Astrocyte of the hippocampus (primary cell): ENCODE measurements at regions not wholly inside any gene's neighbourhood (a gene's known extent, or its start where the extent isn't known, plus 50 kb on each side); places are given as distances from the start of the nearest gene placed in this dataset.

Experiments
- DNase-seq: peaks from one replicate; pipeline ENCODE4 v3.0.0; 2011; ENCODE audit warnings: low read depth, low spot score

DNA sequence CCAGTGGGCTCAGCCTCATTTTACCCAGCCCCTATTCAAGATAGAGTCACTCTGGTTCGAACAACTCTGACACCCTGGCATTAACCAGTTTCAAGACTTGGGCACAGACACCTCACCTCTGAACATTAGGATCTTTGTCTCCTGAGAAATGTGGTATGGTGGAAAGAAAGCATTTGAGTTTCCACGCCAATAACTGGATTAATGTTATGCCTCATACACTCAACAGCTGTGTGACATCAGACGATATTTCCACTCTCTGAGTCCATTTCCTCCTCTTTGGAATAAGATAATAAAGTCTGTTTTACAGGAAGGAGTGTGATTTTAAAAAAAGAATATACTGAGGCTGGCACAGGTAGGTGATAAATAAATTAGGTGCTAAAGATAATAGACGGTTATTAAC, 121.3 kb upstream of the CHL1 start:
- peak; percentile 76 for DNase-seq

GRCh38 chr3:79542-79941, 117.0 kb upstream of the CHL1 start:
- DNase-seq = no peak

GRCh38 chr3:82508-82907, 114.1 kb upstream of the CHL1 start:
- DNase-seq = no peak

DNA sequence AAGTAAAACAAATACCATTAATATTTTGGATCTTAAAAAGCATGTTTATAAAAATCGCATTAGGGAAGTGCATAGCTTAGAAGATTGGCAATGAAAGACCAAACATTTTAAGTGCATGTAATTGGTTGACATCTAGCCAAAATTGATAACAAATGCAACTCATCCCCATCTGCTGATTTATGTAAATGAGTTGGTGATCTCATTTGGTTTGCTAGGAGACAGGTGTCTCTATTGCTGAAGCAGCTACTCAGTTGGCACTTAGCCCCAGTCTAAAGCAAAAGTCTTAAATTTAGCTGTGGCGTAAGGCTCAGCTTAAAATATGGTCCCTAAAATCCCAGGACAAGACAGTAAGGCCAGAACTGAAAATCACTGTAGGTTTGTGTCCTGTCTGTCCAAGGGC, 113.5 kb upstream of the CHL1 start:
- no peak for DNase-seq

- no peak for DNase-seq
These were observed 111.4 kb upstream of the CHL1 start for GRCh38 chr3:85180-85579.

GRCh38 chr3:88267-88666, 108.3 kb upstream of the CHL1 start:
- no peak for DNase-seq

DNA sequence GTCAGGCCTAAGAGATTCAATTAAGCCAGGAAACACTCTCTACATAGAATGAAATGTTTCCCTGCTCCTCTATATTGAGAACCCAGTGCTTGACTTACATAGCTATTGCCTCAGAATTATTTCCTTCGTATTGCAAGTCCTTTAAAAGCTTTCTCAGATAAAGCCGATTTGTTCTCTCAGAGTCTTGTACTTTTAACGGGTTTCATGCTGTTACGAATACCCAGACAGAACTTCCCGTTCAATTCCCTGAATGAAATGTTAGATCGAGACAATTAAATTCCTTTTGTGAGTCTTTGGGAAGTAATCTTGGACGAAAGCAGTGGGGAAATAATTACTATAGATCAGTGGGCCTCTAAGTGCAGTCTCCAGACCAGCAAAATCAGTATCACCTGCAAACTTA, 102.8 kb upstream of the CHL1 start:
- no peak for DNase-seq

DNA sequence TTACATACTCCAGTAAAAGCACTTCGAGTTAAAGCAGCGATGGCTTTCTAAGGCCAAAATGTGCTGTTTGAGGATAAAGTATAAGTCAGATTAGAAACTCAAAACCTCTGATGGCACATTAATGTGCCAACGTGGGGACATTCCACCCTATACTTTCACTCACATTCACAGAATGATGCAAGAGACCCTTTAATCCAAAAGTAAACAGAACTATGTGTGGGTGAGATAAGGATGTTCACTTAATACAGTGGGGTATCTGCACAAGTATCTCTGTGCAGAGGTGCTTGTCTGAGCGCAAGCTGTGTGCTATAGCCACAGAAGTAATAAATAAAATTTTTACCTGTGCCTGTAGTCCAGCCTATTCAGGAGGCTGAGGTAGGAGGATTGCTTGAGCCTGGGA, 100.3 kb upstream of the CHL1 start:
- no peak for DNase-seq

DNA sequence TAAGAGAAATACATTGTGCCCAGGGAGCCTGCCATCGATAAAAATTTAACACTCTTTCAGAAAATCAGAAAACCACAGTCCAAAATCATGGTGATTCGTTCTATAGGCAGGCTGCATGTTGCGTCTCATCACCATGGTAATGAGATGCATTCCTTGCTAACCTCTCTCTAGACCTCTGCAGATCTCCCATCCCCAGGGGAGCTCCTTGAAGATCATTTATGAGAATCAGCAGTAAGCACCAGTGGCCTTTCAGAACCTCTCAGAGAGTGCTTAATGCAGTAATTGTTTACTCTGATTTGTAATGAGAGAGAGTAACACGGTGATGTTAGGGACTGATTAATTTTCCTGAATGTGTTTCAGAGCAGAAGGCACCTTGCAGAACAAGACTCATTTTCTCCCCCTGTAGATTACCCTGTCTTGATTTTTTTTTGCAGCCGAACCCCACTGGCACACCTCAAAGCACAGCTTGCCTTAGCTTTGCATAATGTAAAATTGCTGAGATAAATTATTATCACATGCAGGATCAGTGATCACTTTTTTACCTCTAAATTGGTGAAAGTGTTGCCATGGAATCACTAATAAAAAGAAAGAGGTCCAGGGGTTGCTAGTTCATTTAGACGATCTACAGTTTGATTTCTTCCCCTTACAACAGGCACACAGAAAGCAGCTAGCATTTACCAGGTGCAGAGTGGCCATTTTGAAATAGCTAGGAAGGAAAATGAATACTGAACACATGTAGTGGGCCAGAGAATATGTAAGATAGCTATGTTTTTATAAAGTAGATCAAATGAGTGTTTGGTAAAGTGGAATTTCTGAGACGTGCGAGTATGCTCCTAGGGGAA, 98.9 kb upstream of the CHL1 start:
- no peak for DNase-seq

DNA sequence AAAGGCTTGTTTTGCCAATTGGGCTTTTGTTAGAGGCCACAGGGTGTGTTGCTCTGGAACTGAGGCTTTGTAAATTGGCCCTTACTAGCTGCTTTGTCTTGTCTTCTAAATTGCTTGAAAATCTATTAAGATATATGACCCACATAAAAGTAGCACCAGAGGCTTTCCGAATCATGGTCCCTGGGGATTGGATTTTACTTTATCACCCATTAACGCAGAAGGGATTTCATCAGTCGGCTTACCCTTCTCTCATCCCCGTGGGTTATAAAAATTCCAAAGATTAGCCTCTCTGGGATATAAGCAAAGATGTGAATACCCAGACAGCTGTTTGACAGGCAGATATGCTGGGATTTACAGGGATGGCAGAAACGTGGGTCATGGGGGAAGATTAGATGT, 98.3 kb upstream of the CHL1 start:
- DNase-seq = no peak

DNA sequence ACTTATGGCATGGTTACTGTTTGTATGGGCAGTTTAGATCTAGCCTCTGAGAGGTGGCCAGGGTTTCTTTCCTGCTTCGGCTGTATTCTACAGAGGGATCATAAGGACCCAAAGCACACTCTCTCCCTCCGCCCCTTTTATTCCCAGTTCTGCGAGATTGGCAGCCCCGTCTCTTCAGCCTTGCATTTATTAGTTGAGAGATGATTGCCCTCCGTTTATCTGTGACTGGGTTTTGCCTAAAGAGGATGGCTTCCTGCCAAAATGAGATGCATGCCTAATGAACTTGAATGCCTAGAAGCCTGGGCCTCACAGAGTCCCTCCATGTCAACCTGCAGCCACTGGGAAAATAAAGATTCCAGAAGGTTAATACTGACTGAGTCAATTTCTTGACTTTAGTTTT, 97.1 kb upstream of the CHL1 start:
- peak; percentile 39 for DNase-seq

DNA sequence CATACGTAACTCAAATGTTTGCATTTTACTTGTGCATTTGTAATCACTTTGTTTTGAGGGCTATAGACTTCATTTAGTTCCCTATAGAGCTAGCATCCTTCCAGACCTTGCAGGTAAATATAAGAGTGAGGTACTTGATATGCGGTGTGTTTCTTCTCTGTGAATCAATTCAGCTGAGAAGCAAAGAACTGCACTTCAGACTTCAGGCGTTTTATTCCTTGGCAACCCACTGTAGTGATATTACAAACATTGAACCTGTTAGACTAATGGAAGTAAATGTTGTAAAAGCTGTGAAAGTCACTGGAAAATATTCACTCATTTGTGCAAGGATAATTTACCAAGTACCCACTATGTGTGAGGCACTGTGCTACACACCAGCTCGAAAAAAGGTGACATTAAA, 94.1 kb upstream of the CHL1 start:
- DNase-seq = no peak

DNA sequence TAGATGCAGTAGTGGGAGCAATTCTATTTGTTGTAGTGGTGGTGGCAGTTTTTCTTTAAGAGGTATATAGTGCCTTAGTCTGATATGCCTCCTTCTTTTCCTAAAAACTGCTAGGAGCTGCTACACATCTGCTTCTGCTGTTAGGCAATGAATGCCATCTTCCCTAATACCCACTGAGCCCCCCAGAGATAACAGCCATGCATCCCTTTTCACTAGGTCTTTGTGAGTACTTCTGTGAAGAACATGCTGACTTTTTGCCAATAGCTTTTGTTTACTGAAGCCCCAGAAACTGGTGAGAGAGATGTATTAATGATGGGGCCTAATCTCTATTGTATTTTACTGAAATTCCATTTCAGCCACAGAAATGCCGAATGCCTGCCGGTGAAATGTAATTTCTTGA, 92.6 kb upstream of the CHL1 start:
- no peak for DNase-seq

DNA sequence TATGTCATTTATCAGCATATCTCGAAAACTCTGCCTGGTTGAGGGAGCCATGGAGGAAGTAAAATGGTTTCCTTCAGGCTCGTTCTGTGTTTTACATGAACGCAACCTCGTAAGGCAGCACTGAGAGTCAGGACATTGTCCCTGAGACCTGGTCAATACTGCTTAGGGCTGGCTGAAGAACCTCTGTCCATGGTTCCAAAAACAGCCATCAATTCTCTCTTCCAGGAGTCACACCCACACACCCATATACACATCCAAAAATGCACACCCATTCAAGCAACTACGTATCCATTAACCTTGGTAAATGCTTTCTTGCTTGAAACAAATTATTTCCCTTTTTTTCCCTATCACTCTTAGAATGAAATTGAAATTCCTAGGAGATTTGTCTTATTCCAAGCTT, 91.0 kb upstream of the CHL1 start:
- no peak for DNase-seq

DNA sequence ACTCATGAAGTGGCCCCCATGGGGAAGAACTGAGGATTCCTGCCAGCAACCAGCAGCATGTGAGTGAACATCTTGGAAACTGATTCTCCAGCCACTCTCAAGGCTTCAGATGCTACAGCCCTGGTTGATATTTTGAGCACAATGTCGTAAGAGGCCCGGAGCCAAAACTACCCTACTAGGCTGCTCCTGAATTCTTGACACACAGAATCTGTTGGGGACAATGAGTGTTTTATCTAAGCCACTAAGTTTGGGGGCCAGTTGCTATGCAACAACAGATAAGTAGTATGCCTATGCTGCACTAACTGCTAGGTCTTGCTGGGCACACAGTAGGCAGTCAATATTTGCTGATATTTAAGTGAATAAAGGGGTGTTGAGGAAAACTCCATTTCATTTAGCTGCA, 89.9 kb upstream of the CHL1 start:
- no peak for DNase-seq

DNA sequence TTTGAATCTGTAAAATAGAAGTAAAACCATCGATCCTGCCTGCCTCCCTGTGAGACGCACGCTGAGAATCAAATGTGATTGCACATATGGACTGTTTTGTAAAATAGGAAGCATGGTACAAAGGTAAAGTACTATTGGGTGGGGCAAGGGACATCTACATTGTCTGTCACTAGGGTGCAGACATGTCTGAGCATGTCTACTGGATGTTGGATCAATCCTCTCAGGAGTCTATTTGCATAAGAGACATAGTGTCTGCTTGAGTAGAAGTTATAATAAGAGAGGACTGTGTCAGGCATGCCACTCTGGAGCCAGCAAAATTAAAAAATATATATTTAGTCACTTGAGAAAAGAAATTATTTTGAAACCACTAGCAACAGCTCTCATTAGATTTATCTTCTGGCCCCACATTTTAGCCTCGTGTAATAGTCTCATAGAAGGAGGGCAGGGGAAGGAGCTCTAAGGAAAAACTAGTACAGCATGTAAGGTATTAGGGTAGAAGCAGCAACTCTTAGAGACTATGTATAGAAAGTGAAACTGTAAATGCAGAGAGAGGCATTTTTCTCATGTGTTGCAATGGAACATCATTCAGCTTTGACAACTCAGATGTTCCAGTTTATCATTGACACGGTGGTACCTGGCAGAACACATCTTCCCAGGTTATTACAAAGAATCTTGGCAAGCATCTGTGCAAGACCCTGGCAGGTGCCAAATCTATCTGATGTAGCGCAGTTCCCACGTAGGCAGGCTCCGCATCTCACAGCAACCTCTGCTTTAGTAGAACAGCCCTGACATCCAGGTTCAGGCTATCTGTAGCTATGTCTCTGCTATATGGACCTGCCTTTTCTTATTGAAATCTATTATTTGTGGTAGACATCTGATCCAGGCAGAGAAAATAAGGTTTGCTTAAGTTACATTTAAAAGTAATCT, 85.2 kb upstream of the CHL1 start:
- DNase-seq = peak; percentile 22

DNA sequence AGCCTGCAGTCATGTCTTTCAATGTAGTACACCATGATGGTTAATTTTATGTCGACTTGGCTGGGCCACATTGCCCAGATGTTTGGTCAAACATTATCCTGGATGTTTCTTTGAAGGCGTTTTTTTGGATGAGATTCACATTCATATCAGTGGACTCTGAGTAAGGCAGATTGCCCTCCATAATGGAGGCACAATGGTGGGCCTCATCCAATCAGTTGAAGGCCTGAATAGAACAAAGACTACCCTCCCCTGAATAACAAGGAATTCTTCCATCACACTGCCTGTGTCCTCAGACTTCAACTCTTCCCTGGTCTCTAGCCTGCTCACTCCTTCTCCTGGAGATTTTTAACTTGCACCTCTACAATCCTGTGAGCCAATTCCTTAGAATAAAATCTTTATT, 83.8 kb upstream of the CHL1 start:
- DNase-seq = no peak

GRCh38 chr3:118666-119065, 77.9 kb upstream of the CHL1 start:
- DNase-seq = no peak

DNA sequence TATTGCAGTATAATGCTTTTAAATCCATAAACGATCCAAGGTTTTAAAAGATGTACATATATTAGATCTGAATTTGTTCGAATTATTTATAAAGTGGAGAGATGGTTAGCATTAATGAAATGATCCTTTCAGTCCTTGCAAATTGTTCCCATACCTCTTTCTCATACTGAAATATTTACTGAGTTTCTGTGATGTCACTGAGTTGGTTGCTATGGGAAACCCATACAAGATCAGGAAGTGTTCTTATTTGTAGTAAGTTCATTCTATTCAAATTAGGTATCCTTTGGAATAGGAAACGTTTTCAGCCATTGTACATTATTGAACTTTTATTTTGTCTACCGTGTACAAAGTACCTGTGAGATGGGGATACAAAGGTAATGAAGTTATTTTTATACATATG, 73.2 kb upstream of the CHL1 start:
- no peak for DNase-seq

DNA sequence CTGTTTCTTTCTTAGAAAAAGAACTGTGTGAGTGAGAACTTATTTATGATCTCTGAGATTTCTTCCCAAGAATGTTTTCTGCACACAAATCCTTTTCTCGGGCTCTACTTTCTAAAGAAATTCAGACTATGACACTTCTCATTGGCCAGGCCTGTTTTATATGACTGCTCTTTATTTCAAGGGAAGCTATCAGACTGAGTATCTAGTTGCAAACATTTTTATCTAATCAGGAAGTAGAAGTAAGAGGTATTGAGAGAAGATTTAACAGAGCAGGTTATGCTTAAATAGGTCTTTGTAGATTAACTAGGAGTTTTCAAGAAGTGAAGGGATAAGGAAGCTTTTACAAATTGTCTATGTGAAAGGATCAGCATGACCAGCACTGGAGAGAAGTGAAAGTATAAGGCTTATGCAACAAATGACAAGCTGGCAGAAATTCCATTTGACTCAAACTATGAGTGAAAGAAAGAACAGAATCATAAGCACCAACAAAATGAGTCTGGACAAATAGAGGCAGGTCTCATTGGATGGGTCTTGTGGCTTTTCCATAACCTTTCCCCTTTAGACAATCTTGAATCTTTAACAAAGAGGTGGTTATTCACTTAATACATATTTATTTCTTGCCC, 71.9 kb upstream of the CHL1 start:
- no peak for DNase-seq

GRCh38 chr3:128515-129172, 67.9 kb upstream of the CHL1 start:
- DNase-seq = no peak
